GM12878 (cell line): ENCODE measurements at regions not wholly inside any gene's neighbourhood (a gene's known extent, or its start where the extent isn't known, plus 50 kb on each side); places are given as distances from the start of the nearest gene placed in this dataset.

ENCODE experiments used
- ATAC-seq: fragments of 200-7000 bp; cut with Tn5 transposase; 3 replicates; pipeline ENCODE4 v1.9.1; 2020; ENCODE audit warnings: mild to moderate bottlenecking, moderate library complexity
- BruUV-seq: library from RNA; stranded (reverse); fragments of 400-500 nt; replicated peaks from 2 replicates; lab custom pipeline; 2021; lab: Mats Ljungman, UMichigan
- CTCF ChIA-PET: fragments of 300-600 bp; sonication (Branson Sonifier 250); formaldehyde crosslinking; extraction: SDS; loops from one replicate; lab custom pipeline; 2021; ENCODE audit warnings: inconsistent platforms; lab: Yijun Ruan, JAX
- POLR2A ChIA-PET: fragments of 350-600 bp; formaldehyde crosslinking; extraction: SDS; loops from one replicate; lab custom pipeline; 2021; ENCODE audit warnings: inconsistent platforms; lab: Charles Lee
- RAD21 ChIA-PET: fragments of 300-600 bp; sonication (Branson Sonifier 250); formaldehyde crosslinking; loops from one replicate; lab custom pipeline; 2023; ENCODE audit warnings: antibody characterized with exemption; ENCODE audit not compliant: unreplicated experiment; lab: Charles Lee
- SMC1A ChIA-PET: fragments of 300-600 bp; sonication (Branson Sonifier 250); formaldehyde crosslinking; loops from one replicate; lab custom pipeline; 2023; ENCODE audit not compliant: unreplicated experiment, uncharacterized antibody; lab: Charles Lee
- DNase-seq: peaks from one replicate; pipeline ENCODE4 v3.0.0-alpha.2; 2011; ENCODE audit warnings: low read depth, low spot score
- FAIRE-seq: peaks from 3 replicates; lab custom pipeline; 2011; peaks lifted over from hg19 to GRCh38; lab: Jason Lieb, UNC
- H2AFZ ChIP-seq: 2 replicates; pipeline ENCODE4 v1.6.0; 2011; ENCODE audit warnings: low read depth, low read length, control low read depth; ENCODE audit not compliant: control insufficient read depth
- H3K27ac ChIP-seq: 2 replicates; pipeline ENCODE4 v1.5.1; 2011; ENCODE audit warnings: control low read depth; ENCODE audit not compliant: control insufficient read depth, insufficient read depth
- H3K27me3 ChIP-seq, 2 experiments: replicated peaks in 1 of 2; 2 replicates each; pipeline versions ENCODE4 v1.6.0 to v1.6.1; 2011; ENCODE audit warnings: low read length in 1 of 2; ENCODE audit not compliant: control insufficient read depth in 2 of 2, insufficient read depth in 2 of 2
- H3K36me3 ChIP-seq, 2 experiments: 2 replicates each; pipeline ENCODE4 v1.5.1; 2011; ENCODE audit warnings: low read length in 1 of 2; ENCODE audit not compliant: control insufficient read depth in 2 of 2, insufficient read depth in 2 of 2
- H3K4me1 ChIP-seq: 2 replicates; pipeline ENCODE4 v1.6.1; 2011; ENCODE audit warnings: mild to moderate bottlenecking, low read length, moderate library complexity, mixed read lengths; ENCODE audit not compliant: control insufficient read depth, insufficient read depth
- H3K4me2 ChIP-seq: 2 replicates; pipeline ENCODE4 v1.6.0; 2011; ENCODE audit warnings: control low read depth; ENCODE audit not compliant: control insufficient read depth, insufficient read depth
- H3K4me3 ChIP-seq: fragments of 200-600 bp; sonication (generic); 2 replicates; pipeline ENCODE4 v1.5.1; 2016
- H3K79me2 ChIP-seq: 2 replicates; pipeline ENCODE4 v1.6.0; 2011; ENCODE audit warnings: low read length; ENCODE audit not compliant: control insufficient read depth, insufficient read depth
- H3K9ac ChIP-seq: 2 replicates; pipeline ENCODE4 v1.8.0; 2011; ENCODE audit warnings: low read length, control low read depth, mixed read lengths; ENCODE audit not compliant: control insufficient read depth, insufficient read depth
- H3K9me3 ChIP-seq: replicated peaks from 3 replicates; pipeline ENCODE4 v1.5.1; 2011; ENCODE audit warnings: mild to moderate bottlenecking, low read length; ENCODE audit not compliant: control insufficient read depth, insufficient read depth
- H4K20me1 ChIP-seq: 2 replicates; pipeline ENCODE4 v1.6.0; 2011; ENCODE audit not compliant: control insufficient read depth, insufficient read depth
- CHD1 ChIP-seq: IDR thresholded peaks from 2 replicates; pipeline ENCODE4 v1.6.1; 2012; ENCODE audit warnings: low read depth, low read length, improper control_type of control experiment
- FOXK2 ChIP-seq: fragments of 450-650 bp; IDR thresholded peaks from 2 replicates; pipeline ENCODE4 v1.6.1; 2017; ENCODE audit warnings: mild to moderate bottlenecking, moderate library complexity
- JUNB ChIP-seq: IDR thresholded peaks from 2 replicates; pipeline ENCODE4 v1.6.1; 2016; ENCODE audit warnings: antibody characterized with exemption, mild to moderate bottlenecking
- MLLT1 ChIP-seq: fragments of 450-650 bp; IDR thresholded peaks from 2 replicates; pipeline ENCODE4 v1.6.1; 2016; ENCODE audit warnings: mild to moderate bottlenecking
- NRF1 ChIP-seq: conservative IDR thresholded peaks from 2 replicates; pipeline ENCODE4 v1.6.1; 2011; ENCODE audit warnings: mild to moderate bottlenecking, low read depth, low read length, improper control_type of control experiment
- PML ChIP-seq: IDR thresholded peaks from 2 replicates; pipeline ENCODE4 v1.6.1; 2012; ENCODE audit warnings: low read length, inconsistent platforms
- RBBP5 ChIP-seq: fragments of 200-600 bp; sonication (generic); conservative IDR thresholded peaks from 2 replicates; pipeline ENCODE4 v1.6.1; 2016
- SP1 ChIP-seq: IDR thresholded peaks from one replicate; pipeline ENCODE4 v1.6.1; 2011; ENCODE audit warnings: low read depth, low read length
- SRF ChIP-seq, 2 experiments: IDR thresholded peaks; 2 replicates each; pipeline ENCODE4 v1.6.1; 2011; ENCODE audit warnings: low read depth in 2 of 2, low read length in 2 of 2, mild to moderate bottlenecking in 1 of 2, moderate library complexity in 1 of 2
- ZBTB40 ChIP-seq: fragments of 450-650 bp; IDR thresholded peaks from 2 replicates; pipeline ENCODE4 v1.6.1; 2016; ENCODE audit warnings: mild to moderate bottlenecking, moderate library complexity, borderline replicate concordance
- WGBS: methylation state at CpG from one replicate; pipeline ENCODE4 v1.1.6; 2016; ENCODE audit warnings: low lambda C conversion rate; ENCODE audit not compliant: insufficient replicate concordance, insufficient coverage; ENCODE audit errors: missing lambda C conversion rate; 5-methylcytosine and 5-hydroxymethylcytosine counted together
- in situ Hi-C: fragments of 300-500 bp; cut with MboI; formaldehyde crosslinking; loops from 9 replicates; pipeline ENCODE4 v1.14.3; 2018; ENCODE audit warnings: mixed read lengths
- intact Hi-C: fragments of 100-400 bp; cut with micrococcal nuclease; formaldehyde crosslinking; loops from one replicate; pipeline ENCODE4 v1.14.2; 2022; ENCODE audit not compliant: unreplicated experiment
- TF ChIP-seq, protein P1 (sequence below): fragments of 450-650 bp; IDR thresholded peaks from 2 replicates; pipeline ENCODE4 v1.6.1; 2017; ENCODE audit warnings: mild to moderate bottlenecking

DNA sequence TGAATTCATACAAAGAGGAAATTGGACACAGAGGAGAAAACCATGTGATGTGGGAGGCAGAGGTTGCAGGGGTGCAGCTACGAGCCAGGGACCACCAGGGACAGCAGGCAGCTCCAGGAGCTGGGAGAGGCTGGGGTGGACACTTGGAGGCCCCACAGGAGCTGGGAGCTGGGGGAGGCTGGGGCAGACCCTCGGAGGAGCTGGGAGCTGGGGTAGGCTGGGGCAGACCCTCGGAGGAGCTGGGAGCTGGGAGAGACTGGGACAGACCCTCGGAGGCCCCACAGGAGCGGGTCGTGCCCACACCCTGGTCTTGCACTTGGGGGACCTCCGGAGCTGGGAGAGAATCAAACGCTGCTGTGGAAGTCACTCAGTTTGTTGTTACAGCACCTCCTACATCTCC, 141.7 kb downstream of the SOX1 start:
- no peak for ATAC-seq
- FAIRE-seq: no peak
- Histone ChIP-seq H3K9ac (no peak overlapping the region), H3K4me2 (no peak overlapping the region), H4K20me1 (no peaks in the 10 kb centered on the region), H3K27ac (no peak overlapping the region), H3K79me2 (no peaks in the 10 kb centered on the region), H3K36me3 (no peaks in the 10 kb centered on the region), H3K27me3 (no peaks in the 10 kb centered on the region), H2AFZ (no peak overlapping the region), H3K9me3 (no peaks in the 10 kb centered on the region; the same call in 2 of the 3 replicates), H3K4me3 (no peak overlapping the region), H3K4me1 (no peaks in the 10 kb centered on the region)
- POLR2A ChIA-PET: no interaction called here
- intact Hi-C loops (no loop called here), in situ Hi-C loops (no loop called here)
- RAD21 ChIA-PET: no interaction called here
- no peak for DNase-seq
- SMC1A ChIA-PET: no interaction called here
- CTCF ChIA-PET: interaction anchor here (0.6 kb wide), 1 partner anchor 9 kb away, joined by 3 read pairs; no protein-coding TSS in a partner anchor
- 26% methylated on average over 8 of the region's 8 CpGs for WGBS
- TF ChIP-seq JUNB (no peak), ZBTB40 (no peak), SP1 (no peak), CHD1 (no peak), PML (no peak), FOXK2 (no peak), RBBP5 (no peak), NRF1 (no peak), MLLT1 (no peak), SRF (IDR thresholded peaks at IDR 0.05; ENCODE audit: low read depth in 2 of 2, low read length in 2 of 2) (no peak)
- TF ChIP-seq, protein P1, sequence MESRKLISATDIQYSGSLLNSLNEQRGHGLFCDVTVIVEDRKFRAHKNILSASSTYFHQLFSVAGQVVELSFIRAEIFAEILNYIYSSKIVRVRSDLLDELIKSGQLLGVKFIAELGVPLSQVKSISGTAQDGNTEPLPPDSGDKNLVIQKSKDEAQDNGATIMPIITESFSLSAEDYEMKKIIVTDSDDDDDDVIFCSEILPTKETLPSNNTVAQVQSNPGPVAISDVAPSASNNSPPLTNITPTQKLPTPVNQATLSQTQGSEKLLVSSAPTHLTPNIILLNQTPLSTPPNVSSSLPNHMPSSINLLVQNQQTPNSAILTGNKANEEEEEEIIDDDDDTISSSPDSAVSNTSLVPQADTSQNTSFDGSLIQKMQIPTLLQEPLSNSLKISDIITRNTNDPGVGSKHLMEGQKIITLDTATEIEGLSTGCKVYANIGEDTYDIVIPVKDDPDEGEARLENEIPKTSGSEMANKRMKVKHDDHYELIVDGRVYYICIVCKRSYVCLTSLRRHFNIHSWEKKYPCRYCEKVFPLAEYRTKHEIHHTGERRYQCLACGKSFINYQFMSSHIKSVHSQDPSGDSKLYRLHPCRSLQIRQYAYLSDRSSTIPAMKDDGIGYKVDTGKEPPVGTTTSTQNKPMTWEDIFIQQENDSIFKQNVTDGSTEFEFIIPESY: no peak
- no TSS peak for BruUV-seq
